ENCODE measurements at regions not wholly inside any gene's neighbourhood (a gene's known extent, or its start where the extent isn't known, plus 50 kb on each side); places are given as distances from the start of the nearest gene placed in this dataset.
"Not testable (repeated sequence)": the region's sequence is repeated elsewhere in the genome, so short reads cannot be mapped to it uniquely, and the experiment has no call there.

GRCh38 chr14:104403421-104404220 is 175.9 kb upstream of the C14orf180 start:
- DNase-seq: no peak

GRCh38 chr14:104404922-104405321 is 174.6 kb upstream of the C14orf180 start:
- DNase-seq: no peak

- DNase-seq: no peak
Observed at GRCh38 chr14:104405360-104406226, 174.0 kb upstream of the C14orf180 start.

GRCh38 chr14:104406831-104407230 is 172.7 kb upstream of the C14orf180 start:
- no peak for DNase-seq

GRCh38 chr14:104416383-104416782 is 163.2 kb upstream of the C14orf180 start:
- DNase-seq: no peak

GRCh38 chr14:104419865-104420505 is 159.6 kb upstream of the C14orf180 start:
- DNase-seq: no peak

- DNase-seq: not testable (repeated sequence)
Observed at GRCh38 chr14:104420523-104420922, 159.0 kb upstream of the C14orf180 start.

GRCh38 chr14:104420990-104421389 is 158.6 kb upstream of the C14orf180 start:
- DNase-seq: no peak

- DNase-seq: no peak
Observed at GRCh38 chr14:104421401-104421821, 158.2 kb upstream of the C14orf180 start.

GRCh38 chr14:104421892-104422828 is 157.4 kb upstream of the C14orf180 start:
- no peak for DNase-seq

GRCh38 chr14:104422837-104423681 is 156.5 kb upstream of the C14orf180 start:
- no peak for DNase-seq

GRCh38 chr14:104423701-104424405 is 155.7 kb upstream of the C14orf180 start:
- no peak for DNase-seq

GRCh38 chr14:104424406-104425072 is 155.0 kb upstream of the C14orf180 start:
- no peak for DNase-seq

GRCh38 chr14:104425171-104425681 is 154.3 kb upstream of the C14orf180 start:
- DNase-seq: no peak

- DNase-seq: no peak
Observed at GRCh38 chr14:104425763-104426646, 153.6 kb upstream of the C14orf180 start.

- no peak for DNase-seq
Observed at GRCh38 chr14:104427131-104427851, 152.3 kb upstream of the C14orf180 start.

- no peak for DNase-seq
Observed at GRCh38 chr14:104428333-104428851, 151.2 kb upstream of the C14orf180 start.

GRCh38 chr14:104428860-104429259 is 150.7 kb upstream of the C14orf180 start:
- DNase-seq: no peak
